Trophoblast cell (in vitro differentiated cells and primary cell): ENCODE measurements at regions not wholly inside any gene's neighbourhood (a gene's known extent, or its start where the extent isn't known, plus 50 kb on each side); places are given as distances from the start of the nearest gene placed in this dataset.
"Not testable (repeated sequence)": the region's sequence is repeated elsewhere in the genome, so short reads cannot be mapped to it uniquely, and the experiment has no call there.

Source experiments
- DNase-seq, 2 donors: peaks; one replicate each; pipeline ENCODE4 v3.0.0-alpha.2; 2016
- H2AFZ ChIP-seq: 2 replicates; pipeline ENCODE4 v1.6.1; 2013; ENCODE audit warnings: low read length, moderate library complexity, mild to moderate bottlenecking; ENCODE audit not compliant: insufficient read depth, poor library complexity
- H2AK5ac ChIP-seq: 2 replicates; pipeline ENCODE4 v1.6.1; 2013; ENCODE audit warnings: mild to moderate bottlenecking, low read length
- H2BK120ac ChIP-seq: 2 replicates; pipeline ENCODE4 v1.6.1; 2013; ENCODE audit warnings: low read length, mild to moderate bottlenecking, moderate library complexity; ENCODE audit not compliant: insufficient read depth, poor library complexity
- H2BK12ac ChIP-seq: 2 replicates; pipeline ENCODE4 v1.6.1; 2013; ENCODE audit warnings: mild to moderate bottlenecking, low read length, moderate library complexity
- H2BK5ac ChIP-seq: 2 replicates; pipeline ENCODE4 v1.6.1; 2013; ENCODE audit warnings: low read length, low read depth, moderate library complexity, mild to moderate bottlenecking; ENCODE audit not compliant: poor library complexity
- H3K14ac ChIP-seq: 2 replicates; pipeline ENCODE4 v1.6.1; 2013; ENCODE audit warnings: mild to moderate bottlenecking, low read length
- H3K18ac ChIP-seq: 2 replicates; pipeline ENCODE4 v1.6.1; 2013; ENCODE audit warnings: mild to moderate bottlenecking, low read length
- H3K23ac ChIP-seq: 2 replicates; pipeline ENCODE4 v1.6.1; 2013; ENCODE audit warnings: low read length
- H3K27ac ChIP-seq: 2 replicates; pipeline ENCODE4 v1.5.1; 2013; ENCODE audit warnings: low read depth, mild to moderate bottlenecking, inconsistent platforms, low read length, moderate library complexity
- H3K27me3 ChIP-seq: 2 replicates; pipeline ENCODE4 v1.6.1; 2013; ENCODE audit warnings: inconsistent platforms, mild to moderate bottlenecking, low read length, moderate library complexity; ENCODE audit not compliant: insufficient read depth
- H3K36me3 ChIP-seq, 2 experiments: 1 replicate in 1 of 2; 2 replicates in 1 of 2; pipeline ENCODE4 v1.6.1; 2013; ENCODE audit warnings: low read length in 2 of 2, mild to moderate bottlenecking in 2 of 2, moderate library complexity in 1 of 2; ENCODE audit not compliant: insufficient read depth in 2 of 2, control insufficient read depth in 1 of 2
- H3K4ac ChIP-seq: 2 replicates; pipeline ENCODE4 v1.6.1; 2013; ENCODE audit warnings: low read depth, mild to moderate bottlenecking, low read length, moderate library complexity
- H3K4me1 ChIP-seq, 2 experiments: 1 replicate in 1 of 2; 2 replicates in 1 of 2; pipeline ENCODE4 v1.6.1; 2013; ENCODE audit warnings: low read length in 2 of 2, mild to moderate bottlenecking in 2 of 2, moderate library complexity in 1 of 2; ENCODE audit not compliant: insufficient read depth in 2 of 2, control insufficient read depth in 1 of 2
- H3K4me2 ChIP-seq: 2 replicates; pipeline ENCODE4 v1.6.1; 2013; ENCODE audit warnings: inconsistent platforms, mild to moderate bottlenecking, low read length, moderate library complexity
- H3K4me3 ChIP-seq: 2 replicates; pipeline ENCODE4 v1.5.1; 2013; ENCODE audit warnings: mild to moderate bottlenecking, low read depth, low read length, inconsistent platforms
- H3K79me1 ChIP-seq: one replicate; pipeline ENCODE4 v1.6.1; 2013; ENCODE audit warnings: low read length
- H3K79me2 ChIP-seq: 2 replicates; pipeline ENCODE4 v1.6.1; 2013; ENCODE audit warnings: low read length, mild to moderate bottlenecking; ENCODE audit not compliant: control insufficient read depth, insufficient read depth, poor library complexity
- H3K9ac ChIP-seq: 2 replicates; pipeline ENCODE4 v1.6.1; 2013; ENCODE audit warnings: mild to moderate bottlenecking, low read length
- H3K9me3 ChIP-seq: 2 replicates; pipeline ENCODE4 v1.6.1; 2013; ENCODE audit warnings: low read depth, mild to moderate bottlenecking, control low read depth, inconsistent platforms, low read length; ENCODE audit not compliant: insufficient read depth
- H4K12ac ChIP-seq: 2 replicates; pipeline ENCODE4 v1.6.1; 2013; ENCODE audit warnings: low read depth, mild to moderate bottlenecking, low read length, moderate library complexity
- H4K8ac ChIP-seq: 2 replicates; pipeline ENCODE4 v1.6.1; 2013; ENCODE audit warnings: low read depth, mild to moderate bottlenecking, low read length, moderate library complexity
- H4K91ac ChIP-seq: one replicate; pipeline ENCODE4 v1.6.1; 2013; ENCODE audit warnings: low read depth, mild to moderate bottlenecking, low read length, moderate library complexity
- WGBS: extraction: QIAGEN DNeasy Blood & Tissue Kit; methylation state at CpG from one replicate; pipeline ENCODE4 v1.1.7; 2013; ENCODE audit warnings: missing lambda C conversion rate; ENCODE audit not compliant: insufficient read length, insufficient coverage; ENCODE audit errors: extremely low coverage; 5-methylcytosine and 5-hydroxymethylcytosine counted together

DNA sequence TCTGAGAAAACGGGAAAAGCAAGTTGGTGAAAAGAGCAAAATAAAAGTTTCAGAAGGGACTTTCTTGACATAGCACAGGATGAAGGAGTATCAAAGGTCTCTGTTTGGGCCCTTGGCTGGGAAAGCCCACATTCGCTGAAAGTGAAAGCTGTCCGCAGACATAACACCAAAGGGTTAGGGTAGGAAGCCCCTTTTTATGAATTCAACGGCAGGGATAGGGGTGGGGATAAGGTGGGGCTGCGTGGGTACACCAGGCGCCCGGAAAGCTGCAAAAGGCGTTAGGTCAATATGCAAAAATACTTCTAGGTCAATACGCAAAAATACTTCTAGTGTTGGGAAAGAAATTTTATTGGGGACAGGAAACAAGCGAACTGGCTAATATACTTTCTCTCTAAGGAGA, 135.1 kb downstream of the OR2B2 start:
- no CpG with 5 or more reads among the region's 10 CpGs for WGBS
- H3K4ac ChIP-seq = no peak overlapping the region
- DNase-seq = no peak
- H3K79me2 ChIP-seq = no peaks in the 10 kb centered on the region
- no peak overlapping the region for H3K27ac ChIP-seq
- H4K12ac ChIP-seq = peak overlapping the region; percentile 59
- no peak overlapping the region for H3K9ac ChIP-seq
- H3K4me2 ChIP-seq = peak overlapping the region; percentile 42
- no peaks in the 10 kb centered on the region for H3K36me3 ChIP-seq
- H2BK12ac ChIP-seq = no peak overlapping the region
- H3K4me3 ChIP-seq = no peak overlapping the region
- H3K23ac ChIP-seq = no peak overlapping the region
- no peak overlapping the region for H4K8ac ChIP-seq
- H3K9me3 ChIP-seq = no peaks in the 10 kb centered on the region
- H3K18ac ChIP-seq = no peak overlapping the region
- no peak overlapping the region for H4K91ac ChIP-seq
- H2BK120ac ChIP-seq = no peak overlapping the region
- H3K27me3 ChIP-seq = no peaks in the 10 kb centered on the region
- no peaks in the 10 kb centered on the region for H3K79me1 ChIP-seq
- no peak overlapping the region for H2AK5ac ChIP-seq
- H3K14ac ChIP-seq = no peak overlapping the region
- no peak overlapping the region for H2BK5ac ChIP-seq
- H2AFZ ChIP-seq = no peak overlapping the region
- no peaks in the 10 kb centered on the region for H3K4me1 ChIP-seq

DNA sequence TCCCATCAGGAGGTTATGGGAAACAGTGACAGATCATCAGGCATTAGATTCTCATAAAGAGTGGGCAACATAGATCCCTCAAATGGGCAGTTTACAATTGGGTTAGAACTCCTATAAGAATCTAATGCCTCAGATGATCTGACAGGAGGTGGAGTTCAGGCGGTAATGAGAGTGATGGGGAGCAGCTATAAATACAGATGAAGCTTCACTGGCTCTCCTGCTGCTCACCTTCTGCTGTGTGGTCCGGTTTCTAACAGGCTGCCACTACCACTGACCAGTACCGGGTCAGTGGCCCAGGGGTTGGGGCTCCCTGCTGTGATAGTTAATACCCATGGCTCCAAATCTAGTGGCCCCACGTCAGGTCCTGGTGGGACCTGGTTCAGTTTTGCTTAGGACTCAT, 135.7 kb downstream of the OR2B2 start:
- no CpG with 5 or more reads among the region's 4 CpGs for WGBS
- no peaks in the 10 kb centered on the region for H3K36me3 ChIP-seq
- H3K4ac ChIP-seq = no peak overlapping the region

DNA sequence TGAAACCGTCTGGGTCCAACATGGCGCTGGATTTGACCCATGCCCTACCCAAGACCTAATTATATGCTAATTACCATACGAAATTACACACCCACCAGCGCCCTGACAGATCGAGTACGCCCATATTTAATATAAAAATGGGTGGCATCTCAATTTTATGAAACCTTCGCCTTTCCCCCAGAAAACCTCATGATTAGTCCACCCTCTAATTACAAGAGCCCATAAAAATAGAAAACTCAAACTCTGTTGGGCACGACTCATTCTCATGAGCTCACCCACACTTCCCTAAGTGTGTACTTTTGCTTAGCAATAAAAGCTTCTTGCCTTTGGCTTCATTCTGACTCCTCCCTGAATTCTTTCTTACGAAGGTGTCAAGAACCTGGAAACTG, 136.4 kb downstream of the OR2B2 start:
- H2AK5ac ChIP-seq = no peak overlapping the region
- no peak overlapping the region for H3K9ac ChIP-seq
- no peak overlapping the region for H3K4me3 ChIP-seq
- H3K27me3 ChIP-seq = peaks cover 5% of the 10 kb centered on the region
- H4K91ac ChIP-seq = no peak overlapping the region
- no peak overlapping the region for H2BK12ac ChIP-seq
- H3K36me3 ChIP-seq = no peaks in the 10 kb centered on the region
- no peaks in the 10 kb centered on the region for H3K79me2 ChIP-seq
- H4K8ac ChIP-seq = no peak overlapping the region
- no peak for DNase-seq
- no peak overlapping the region for H2BK120ac ChIP-seq
- H4K12ac ChIP-seq = no peak overlapping the region
- no peak overlapping the region for H3K14ac ChIP-seq
- WGBS = no CpG with 5 or more reads among the region's 9 CpGs
- no peak overlapping the region for H2BK5ac ChIP-seq
- H3K79me1 ChIP-seq = no peaks in the 10 kb centered on the region
- no peak overlapping the region for H3K27ac ChIP-seq
- H3K23ac ChIP-seq = no peak overlapping the region
- H2AFZ ChIP-seq = no peak overlapping the region
- no peaks in the 10 kb centered on the region for H3K4me1 ChIP-seq
- H3K18ac ChIP-seq = no peak overlapping the region
- no peak overlapping the region for H3K4me2 ChIP-seq
- no peak overlapping the region for H3K4ac ChIP-seq
- no peaks in the 10 kb centered on the region for H3K9me3 ChIP-seq

More for the DNA sequence above, 135.7 kb downstream of the OR2B2 start:
- H4K91ac ChIP-seq = no peak overlapping the region
- no peak overlapping the region for H3K9ac ChIP-seq
- no peaks in the 10 kb centered on the region for H3K79me2 ChIP-seq
- no peaks in the 10 kb centered on the region for H3K9me3 ChIP-seq
- H3K27ac ChIP-seq = no peak overlapping the region
- no peak overlapping the region for H3K4me2 ChIP-seq
- H4K8ac ChIP-seq = no peak overlapping the region
- H4K12ac ChIP-seq = no peak overlapping the region
- no peak overlapping the region for H3K18ac ChIP-seq
- no peak overlapping the region for H3K14ac ChIP-seq
- no peak overlapping the region for H2BK5ac ChIP-seq
- DNase-seq = no peak
- H3K23ac ChIP-seq = no peak overlapping the region
- no peak overlapping the region for H2AK5ac ChIP-seq
- H2BK12ac ChIP-seq = no peak overlapping the region
- H3K4me1 ChIP-seq = no peaks in the 10 kb centered on the region
- H3K4me3 ChIP-seq = no peak overlapping the region
- H2BK120ac ChIP-seq = no peak overlapping the region
- no peaks in the 10 kb centered on the region for H3K79me1 ChIP-seq
- H3K27me3 ChIP-seq = no peaks in the 10 kb centered on the region
- no peak overlapping the region for H2AFZ ChIP-seq

DNA sequence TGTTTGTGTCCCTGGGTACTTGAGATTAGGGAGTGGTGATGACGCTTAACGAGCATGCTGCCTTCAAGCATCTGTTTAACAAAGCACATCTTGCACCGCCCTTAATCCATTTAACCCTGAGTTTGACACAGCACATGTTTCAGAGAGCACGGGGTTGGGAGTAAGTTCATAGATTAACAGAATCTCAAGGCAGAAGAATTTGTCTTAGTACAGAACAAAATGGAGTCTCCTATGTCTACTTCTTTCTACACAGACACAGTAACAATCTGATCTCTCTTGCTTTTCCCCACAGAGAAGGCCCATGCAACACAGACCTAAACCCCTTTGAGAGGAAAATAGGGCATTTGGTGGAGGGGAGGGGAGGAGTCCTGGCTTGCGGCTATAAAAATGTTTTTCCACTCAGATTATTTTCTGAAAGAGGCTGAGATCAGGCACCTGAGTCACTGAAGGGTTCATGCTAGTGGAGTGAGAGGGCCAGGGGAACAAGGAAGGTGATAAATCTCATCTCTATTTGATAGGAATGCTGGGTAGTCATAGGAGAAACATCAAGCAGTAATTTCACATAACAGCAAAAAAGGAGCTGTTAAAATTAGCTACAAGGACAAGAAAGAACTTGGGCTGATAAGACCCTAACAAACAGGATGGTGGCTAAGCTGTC, 136.9 kb downstream of the OR2B2 start:
- not testable (repeated sequence) for H3K9me3 ChIP-seq, H4K8ac ChIP-seq, H3K23ac ChIP-seq, H2AFZ ChIP-seq, H3K14ac ChIP-seq, H2BK5ac ChIP-seq, H3K79me2 ChIP-seq, H3K36me3 ChIP-seq, H3K27ac ChIP-seq, H3K4me3 ChIP-seq, DNase-seq, H3K79me1 ChIP-seq, H4K91ac ChIP-seq, H3K18ac ChIP-seq, H2AK5ac ChIP-seq, H3K27me3 ChIP-seq, H3K4me1 ChIP-seq, H3K4me2 ChIP-seq, H2BK120ac ChIP-seq, H2BK12ac ChIP-seq, H3K4ac ChIP-seq, H3K9ac ChIP-seq, H4K12ac ChIP-seq
- no CpG with 5 or more reads among the region's 5 CpGs for WGBS
